GM21786 (cell line): ENCODE measurements at regions not wholly inside any gene's neighbourhood (a gene's known extent, or its start where the extent isn't known, plus 50 kb on each side); places are given as distances from the start of the nearest gene placed in this dataset.

Source experiments
- ATAC-seq: cut with Tn5 transposase; IDR thresholded peaks from one replicate; pipeline ENCODE4 v1.9.1; 2021; ENCODE audit not compliant: unreplicated experiment

DNA sequence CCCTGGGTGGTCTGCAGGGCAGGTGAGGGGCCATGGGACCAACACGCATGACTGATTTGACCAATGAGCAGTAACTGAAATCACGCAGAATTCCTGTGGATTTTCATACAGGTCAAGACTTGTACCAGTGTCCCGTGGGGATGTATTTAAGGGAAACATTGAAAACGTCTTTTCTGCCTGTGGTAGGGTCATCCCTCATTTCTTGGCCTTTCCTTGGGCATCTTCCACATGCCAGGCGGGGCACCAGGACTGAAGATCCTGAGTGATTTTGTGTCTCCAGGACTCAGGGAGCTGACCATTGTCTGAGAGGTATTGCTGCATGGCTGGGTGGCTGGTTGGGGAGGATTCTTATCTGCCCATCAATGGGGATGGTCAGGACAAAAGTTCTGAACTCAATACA lies 289.0 kb downstream of the GLRX3 start:
- no peak for ATAC-seq

GRCh38 chr10:130425881-130426435 lies 289.8 kb downstream of the GLRX3 start:
- ATAC-seq: no peak

DNA sequence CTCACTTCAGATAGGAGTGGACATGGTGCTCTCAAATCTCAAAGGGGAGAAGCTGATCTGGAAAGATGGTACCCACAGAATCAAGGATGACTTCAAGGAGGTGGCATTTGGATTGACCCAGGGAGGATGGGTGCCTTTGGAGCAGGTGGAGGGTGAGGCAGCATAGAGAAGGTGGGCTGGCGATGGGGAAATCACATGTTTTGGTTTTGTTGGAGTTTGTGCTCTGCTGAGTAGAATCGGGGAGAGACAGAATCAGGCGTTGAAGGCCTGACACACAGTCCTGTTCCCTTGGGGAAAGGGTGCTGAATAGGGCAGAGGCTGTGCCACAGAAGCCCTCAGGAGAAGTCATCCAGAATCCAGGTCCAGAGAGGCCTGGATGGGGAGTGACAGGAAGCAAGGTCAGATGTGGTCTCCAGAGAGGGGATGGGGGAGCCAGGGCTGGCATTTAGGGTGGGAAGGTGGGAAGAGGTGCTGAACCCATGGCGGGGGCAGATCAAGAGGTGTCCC lies 291.1 kb downstream of the GLRX3 start:
- no peak for ATAC-seq

GRCh38 chr10:130428936-130429335 lies 292.7 kb downstream of the GLRX3 start:
- ATAC-seq: no peak

DNA sequence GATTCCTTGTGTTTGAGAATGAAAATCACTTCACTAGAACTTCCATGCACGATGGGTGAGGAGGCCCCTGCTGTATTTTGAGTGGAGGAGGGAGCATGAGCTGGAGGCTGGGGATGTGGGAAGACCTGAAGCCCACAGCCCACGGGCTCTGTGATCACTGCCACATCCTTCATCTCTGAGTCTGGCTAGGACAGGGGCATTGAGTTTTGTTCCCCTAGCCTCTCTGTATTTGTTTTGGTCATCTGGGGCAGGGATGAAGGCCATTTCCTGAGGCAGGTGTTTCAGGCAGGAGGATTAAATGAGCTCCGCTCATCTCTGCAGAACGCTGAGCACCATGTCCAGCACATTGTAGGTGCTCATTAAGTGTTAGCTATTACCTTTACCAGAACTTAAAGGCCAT lies 293.6 kb downstream of the GLRX3 start:
- ATAC-seq: no peak

DNA sequence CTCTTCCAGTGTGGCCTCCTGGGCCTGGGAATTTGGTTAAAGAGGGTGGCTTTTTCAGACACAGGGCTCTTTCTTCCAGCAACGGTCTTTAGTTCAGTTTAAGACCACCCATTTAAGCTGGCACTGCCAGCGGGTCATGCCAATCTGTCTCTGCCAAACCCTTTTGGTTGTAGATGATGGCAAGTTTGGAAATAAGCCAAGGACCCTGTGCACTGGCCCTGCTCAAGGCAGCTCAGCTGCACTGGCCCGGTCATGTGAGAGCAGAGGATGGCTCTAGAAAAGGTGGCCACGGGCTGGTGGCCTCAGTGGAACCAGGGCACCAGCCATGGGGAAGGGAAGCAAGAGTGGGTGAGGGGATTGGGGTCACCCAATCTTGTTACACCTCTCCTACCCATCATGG lies 294.1 kb downstream of the GLRX3 start:
- ATAC-seq: no peak

GRCh38 chr10:130430852-130431704 lies 294.9 kb downstream of the GLRX3 start:
- ATAC-seq: no peak

GRCh38 chr10:130432271-130432670 lies 296.1 kb downstream of the GLRX3 start:
- no peak for ATAC-seq

DNA sequence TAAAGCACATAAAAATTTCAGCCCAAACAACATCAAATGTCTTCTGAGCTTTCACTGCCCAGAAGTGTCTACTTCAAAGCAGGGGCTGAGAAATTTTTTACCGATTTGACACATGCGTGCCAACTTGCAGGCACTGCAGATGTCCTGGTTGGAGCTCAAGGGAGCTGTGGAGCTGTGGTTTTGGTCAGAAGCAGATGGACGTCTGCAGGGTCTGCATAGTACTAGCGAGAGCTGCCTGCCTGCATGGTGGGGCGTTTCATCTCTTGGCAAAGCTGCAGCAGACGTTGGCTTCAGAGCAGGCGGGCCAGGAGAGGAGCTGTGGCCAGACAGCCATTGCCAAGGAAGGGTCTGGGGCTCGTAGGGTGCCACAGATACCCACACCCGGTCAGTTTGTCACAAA lies 296.7 kb downstream of the GLRX3 start:
- ATAC-seq: no peak

DNA sequence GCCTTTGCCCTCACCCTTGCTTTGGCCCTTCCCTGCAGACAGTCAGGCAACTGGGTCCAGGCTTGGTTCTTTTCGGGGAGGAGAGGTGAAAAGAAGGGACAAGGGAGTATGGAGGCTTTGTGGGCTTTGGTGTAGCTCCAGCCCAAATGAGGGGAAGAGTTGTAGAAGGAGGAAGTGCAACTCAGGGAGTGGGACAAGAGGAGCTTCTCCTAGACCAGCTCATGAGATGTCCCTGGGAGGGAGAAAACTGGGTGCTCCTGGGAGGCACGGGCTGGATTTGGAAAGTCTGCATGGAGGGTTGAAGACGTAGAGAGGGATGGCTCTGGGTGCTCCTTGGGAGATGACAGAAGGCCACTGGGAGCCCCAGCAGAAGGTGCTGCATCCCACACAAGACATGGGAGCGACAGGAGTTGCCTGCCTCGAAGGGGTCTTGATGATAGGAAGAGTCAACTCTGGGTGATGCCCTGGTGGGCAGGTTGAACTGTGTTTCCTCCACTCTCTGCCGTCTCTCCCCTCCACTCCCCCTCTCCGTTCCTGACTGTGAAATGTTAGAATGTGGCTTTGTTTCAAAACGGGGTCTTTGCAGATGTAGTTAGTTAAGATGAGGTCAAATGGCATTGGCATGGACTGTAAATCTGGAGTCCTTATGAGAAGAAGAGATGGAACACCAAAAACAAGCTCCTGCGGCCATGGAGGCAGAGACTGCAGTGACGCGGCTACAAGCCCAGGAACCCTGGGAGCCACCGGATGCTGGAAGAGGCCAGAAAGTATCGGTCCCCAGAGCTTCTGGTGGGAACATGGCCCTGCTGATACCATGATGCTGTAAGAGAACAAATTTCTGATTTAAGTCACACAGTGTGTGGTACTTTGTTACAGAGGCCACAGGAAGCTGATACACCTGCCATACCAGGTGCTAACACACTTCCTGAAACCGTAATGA lies 298.5 kb downstream of the GLRX3 start:
- no peak for ATAC-seq

- ATAC-seq: no peak
These were observed 299.8 kb downstream of the GLRX3 start for GRCh38 chr10:130435961-130436360.

GRCh38 chr10:130438861-130439260 lies 302.7 kb downstream of the GLRX3 start:
- ATAC-seq: no peak

GRCh38 chr10:130439766-130440165 lies 303.6 kb downstream of the GLRX3 start:
- no peak for ATAC-seq

- ATAC-seq: no peak
These were observed 304.3 kb downstream of the GLRX3 start for GRCh38 chr10:130440494-130440893.

GRCh38 chr10:130440971-130441370 lies 304.8 kb downstream of the GLRX3 start:
- no peak for ATAC-seq

DNA sequence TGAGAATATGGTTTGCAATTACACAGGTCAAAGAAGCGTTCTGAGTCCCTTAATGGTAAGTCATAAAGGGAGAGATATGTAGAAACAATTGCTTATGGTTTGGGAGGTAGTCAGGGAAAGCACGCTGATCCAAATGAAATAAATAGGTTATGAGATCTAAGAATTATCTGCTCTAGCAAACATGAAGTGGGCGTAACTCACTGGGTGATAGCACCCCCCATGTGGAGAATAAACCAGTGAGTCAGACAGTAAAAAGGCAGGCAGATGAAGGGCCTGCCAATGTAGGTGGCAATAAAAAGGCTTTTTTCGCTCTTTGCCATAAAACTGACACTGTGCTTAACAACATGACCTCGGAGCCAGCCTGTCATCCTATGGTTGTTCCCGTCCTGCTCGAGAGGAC lies 306.9 kb downstream of the GLRX3 start:
- ATAC-seq: no peak

GRCh38 chr10:130453036-130453720 lies 317.0 kb downstream of the GLRX3 start:
- ATAC-seq: no peak

GRCh38 chr10:130453721-130454542 lies 317.7 kb downstream of the GLRX3 start:
- ATAC-seq: no peak

DNA sequence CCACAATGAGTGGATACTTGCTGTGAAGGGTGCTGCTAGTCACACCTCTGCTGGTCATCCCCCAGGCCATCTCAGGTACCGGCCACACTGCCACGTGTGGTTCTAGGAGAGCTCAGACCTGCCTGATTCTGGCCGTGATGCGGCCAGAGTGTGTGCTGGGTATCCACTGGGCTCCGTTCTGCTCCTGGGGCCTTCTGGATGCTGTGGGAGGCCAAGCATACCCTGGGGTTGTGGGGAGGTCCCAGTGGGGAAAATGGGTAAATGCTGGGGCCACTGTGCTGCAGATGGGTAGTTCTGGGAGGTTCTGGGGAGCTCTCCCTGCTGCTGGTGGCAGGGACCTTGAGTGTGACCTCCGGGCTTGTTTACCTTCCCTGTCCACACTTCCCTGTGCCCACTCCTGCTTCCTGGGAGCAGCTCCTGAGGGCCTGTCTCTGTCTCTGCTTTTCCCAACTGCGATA lies 318.4 kb downstream of the GLRX3 start:
- ATAC-seq: no peak
